ENCODE measurements at regions not wholly inside any gene's neighbourhood (a gene's known extent, or its start where the extent isn't known, plus 50 kb on each side); places are given as distances from the start of the nearest gene placed in this dataset.

DNA sequence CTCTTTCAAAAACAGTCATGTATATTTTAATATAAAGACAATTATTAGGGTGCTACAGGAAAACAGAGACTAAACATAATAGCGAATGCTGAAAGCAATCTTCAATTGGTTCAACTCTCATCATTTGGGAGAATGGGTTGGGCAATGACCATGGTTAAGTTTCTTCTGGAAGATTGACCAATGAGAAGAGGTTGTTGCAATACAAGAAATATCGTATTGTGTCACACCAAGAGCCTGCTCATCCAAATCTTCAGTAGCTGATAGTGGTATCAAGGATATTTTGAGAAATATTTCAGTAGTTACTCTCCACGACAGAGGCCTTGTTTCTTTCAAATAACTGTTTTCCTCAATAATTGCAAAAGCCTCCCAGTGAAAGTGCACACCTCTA is 83.0 kb upstream of the FNDC3A start:
- no peak for DNase-seq

DNA sequence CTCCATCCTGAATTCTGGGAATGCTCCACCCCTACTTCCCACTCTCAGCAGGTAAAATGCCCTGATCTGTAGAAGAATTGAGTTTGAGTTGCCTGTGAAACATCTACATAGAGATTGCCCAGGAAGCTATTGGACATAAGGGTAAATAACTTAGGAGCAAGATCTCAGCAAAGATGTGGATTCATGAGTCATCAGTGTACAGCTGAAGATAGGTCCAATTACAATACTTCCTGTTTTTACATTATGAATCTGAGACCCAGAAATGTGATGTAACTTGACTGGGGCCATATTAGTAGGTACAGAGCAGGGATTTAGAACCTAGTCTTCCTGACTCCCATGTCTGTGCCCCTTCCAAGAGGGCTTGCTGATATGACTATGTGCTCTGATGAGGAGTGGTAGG is 79.4 kb upstream of the FNDC3A start:
- DNase-seq: no peak

DNA sequence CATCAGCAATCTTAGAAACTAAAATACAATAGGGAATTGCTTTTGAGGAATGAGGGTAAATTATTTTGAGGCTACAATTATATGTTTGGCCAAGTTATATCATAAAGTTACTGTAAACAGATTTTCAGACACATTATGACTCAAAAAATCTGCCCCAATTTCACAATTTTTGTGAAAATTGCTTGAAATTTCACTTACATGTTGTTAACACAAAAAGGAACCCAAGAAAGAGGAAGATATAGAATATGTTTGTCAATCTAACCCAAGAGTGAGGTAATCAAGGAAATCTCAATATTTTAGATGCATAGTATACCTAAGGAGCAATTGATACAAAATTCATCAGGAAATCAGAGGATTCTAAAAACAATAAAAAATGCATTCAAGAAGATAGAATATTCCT is 73.9 kb upstream of the FNDC3A start:
- no peak for DNase-seq

DNA sequence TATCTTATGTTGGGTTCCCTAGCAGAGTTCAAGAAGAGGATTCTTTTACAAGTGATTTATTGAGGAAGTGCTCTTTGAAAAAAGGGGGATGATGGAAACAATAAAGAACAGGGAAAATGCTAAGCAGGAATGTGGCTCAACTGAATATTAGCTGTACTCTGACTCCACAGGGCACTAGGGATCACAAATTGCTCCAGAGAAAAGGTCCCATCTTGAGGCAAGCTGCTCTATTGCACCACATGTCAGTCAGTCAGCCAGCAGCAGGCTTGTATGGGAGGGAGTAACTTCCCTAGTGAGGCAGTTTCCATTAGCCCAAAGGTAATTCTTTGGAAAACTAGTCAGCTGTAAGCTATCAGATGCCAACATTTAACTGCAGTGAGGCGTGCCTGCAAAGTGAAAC is 73.3 kb upstream of the FNDC3A start:
- DNase-seq: no peak

DNA sequence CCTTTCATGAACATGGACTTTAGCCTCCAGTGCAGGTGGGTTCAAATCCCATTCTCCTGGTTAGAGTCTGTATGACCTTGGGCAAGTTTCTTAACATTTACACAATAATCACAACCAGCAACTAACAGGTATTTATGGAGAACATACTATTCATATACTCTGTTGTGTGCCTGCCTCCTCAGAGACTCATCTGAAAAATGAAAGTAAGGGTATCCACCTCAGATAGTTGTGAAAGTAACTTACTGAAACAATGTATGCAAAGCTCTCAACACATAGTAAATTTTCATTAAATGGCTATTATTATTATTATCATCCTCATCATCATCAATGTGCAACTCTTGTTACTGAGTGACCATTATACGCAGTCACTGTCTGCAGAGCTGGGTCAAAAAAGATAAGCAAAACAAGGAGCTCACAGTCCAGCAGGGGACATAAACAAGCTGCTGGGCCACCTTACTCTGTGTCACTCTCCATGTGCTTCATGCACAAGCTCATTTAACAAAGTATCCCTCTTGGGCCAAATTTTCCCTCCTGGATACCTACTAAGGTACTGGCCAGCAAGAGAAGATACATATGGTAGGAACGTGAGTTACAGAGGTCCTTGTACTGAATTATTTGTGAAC is 70.9 kb upstream of the FNDC3A start:
- no peak for DNase-seq

DNA sequence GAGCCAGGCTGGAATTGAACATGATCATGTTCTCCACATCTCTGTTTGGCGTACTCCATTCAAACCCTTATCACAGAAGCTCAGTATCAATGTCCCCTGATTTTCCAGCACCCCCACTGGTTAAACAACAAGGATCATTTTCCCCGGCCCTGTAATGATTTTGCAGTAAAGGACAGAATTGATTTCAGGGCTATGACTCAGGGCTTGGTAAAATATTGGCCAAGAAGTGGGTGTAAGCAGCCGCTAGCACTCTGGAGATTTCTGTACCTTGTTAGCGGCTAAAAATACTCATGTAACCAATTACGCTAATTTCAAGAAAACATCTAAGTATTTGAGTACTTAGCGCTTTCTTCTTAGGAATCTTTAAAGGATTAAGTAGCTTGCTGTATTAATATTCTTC is 69.5 kb upstream of the FNDC3A start:
- DNase-seq: no peak

DNA sequence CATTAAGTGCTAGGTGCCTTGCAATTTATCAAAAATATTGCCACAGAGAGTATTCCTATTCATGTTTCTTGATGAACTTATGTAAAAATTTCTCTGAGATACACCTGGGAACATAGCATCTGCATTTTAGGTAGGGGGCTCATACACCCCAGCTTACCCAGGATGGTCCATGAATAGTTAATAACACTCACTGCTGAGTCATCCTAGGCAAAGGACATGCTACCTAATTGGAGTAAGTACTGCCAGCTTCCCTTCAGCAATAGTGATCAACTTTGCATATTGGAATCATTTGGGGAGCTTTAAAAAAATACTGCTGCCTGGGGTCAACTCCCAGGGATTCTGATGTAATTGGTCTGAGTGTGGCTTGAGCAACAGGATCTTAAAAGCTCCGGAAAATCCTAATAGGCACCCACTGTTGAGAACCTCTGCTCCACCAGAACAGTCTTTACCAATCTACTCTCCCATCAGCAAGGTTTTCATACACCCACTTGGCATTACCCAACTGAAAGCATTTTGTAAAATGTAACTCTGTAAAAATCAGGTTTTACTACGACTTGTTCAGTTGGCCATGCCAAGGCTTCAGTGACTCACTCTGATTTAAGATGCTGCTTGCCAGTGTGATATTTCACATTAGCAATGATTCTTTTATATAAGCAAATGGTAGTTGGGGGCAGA is 67.2 kb upstream of the FNDC3A start:
- DNase-seq: no peak

DNA sequence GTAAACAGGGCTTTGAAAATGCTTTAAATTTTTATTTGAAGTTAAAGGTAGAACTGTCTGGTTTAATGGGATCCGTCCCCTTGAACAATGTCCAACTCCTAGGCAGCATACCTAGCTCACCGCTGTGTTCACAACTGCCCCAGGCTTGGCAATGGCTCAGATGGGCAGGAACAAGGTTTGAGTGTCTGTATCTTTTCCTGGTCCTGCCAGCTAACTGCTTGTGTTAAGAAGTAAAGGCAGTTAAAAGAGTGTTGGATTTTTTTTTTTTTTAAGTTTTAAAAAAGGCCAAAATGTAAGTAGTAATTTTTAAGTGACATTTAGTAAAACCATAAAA is 66.7 kb upstream of the FNDC3A start:
- DNase-seq: no peak

DNA sequence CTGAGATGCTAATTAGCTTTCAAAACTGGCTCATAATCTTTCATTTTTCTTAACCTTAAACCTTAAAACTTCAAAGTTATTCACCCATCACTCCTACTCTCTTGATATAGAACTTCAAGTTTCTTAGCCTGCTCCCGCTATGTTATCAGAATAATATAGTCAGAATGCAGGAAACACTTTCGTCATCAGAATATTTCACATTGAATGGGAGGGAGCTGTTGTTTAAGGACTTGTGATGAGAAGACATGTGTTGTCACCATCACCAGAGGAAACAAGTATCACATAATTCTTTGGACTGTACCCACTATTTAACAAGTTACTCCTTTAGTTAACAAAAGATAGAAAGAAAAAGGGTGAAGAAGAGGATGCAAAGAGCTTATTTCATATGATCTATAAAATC is 65.0 kb upstream of the FNDC3A start:
- no peak for DNase-seq

DNA sequence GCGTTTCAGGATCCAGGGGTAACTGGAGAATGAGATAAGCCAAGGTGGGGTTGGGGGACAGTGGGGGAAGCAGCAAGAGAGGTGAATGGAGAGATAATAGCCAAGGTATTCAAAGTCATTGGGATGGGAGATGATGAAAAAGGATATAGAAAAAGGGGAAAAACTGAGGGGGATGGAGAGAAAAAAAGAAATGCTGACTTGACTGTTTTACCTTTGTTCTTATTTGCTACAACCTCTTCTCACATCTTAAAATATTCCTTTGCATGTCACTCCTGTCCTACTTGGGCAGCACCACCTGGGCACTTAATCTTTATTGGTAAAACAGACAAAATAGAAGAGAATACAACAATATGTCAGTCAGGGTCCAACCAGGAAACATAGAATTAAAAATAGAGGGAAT is 56.0 kb upstream of the FNDC3A start:
- no peak for DNase-seq

DNA sequence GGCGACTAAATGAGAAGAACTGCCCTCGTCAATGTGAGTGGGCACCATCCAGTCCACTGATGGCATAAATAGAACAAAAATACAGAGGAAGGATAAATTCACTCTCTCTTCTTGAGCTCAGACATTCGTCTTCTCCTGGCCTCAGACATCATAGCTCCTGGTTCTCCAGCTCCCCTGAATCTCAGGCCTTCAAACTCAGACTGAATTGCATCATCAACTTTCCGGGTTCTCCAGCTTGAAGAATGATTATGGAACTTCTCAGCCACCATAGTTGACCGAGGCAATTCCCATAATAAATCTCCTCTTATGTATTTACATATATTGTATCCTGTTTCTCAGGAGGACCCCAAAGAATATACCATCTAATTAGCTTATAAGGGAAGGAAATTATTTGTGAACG is 55.0 kb upstream of the FNDC3A start:
- no peak for DNase-seq

DNA sequence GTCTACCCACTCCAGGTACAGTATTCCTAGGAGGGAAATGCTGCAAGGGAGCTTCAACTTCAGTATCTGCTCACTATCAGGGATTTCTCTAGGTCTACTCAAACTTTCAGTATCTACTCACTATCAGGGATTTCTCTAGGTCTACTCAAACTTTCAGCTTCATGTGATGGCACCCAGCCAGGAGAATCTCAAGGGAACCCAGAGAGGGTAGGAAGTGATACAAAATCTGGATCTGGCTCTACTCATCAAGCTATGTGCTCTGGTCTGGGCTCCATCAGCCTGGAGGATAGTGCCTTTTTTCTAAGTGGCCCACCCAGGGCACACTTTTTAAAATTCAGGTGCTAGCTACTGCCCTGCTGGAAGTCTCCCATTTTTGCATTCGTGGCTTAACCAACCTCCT is 52.3 kb upstream of the FNDC3A start:
- no peak for DNase-seq

DNA sequence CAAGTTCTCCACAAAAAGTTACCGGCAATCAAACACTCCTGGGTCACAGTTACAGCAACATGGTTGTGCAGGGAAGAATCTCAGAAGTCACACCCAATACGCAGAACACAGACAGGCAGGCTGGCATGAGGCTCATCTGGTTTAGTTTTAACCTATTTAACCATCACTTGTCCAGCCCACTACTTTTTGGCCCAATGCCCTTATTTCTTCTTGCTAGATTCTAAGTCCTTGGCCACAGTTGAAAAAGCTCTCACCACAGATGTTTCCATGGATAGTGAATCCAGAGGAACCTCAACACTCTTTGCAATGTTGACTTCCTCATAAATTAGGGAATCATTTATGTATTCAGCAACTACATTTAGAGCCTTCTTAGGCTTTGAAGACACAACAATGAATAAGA is 50.7 kb upstream of the FNDC3A start:
- DNase-seq: no peak

Measured in NCI-H774 (cell line).